NB4 (cell line): ENCODE measurements at regions not wholly inside any gene's neighbourhood (a gene's known extent, or its start where the extent isn't known, plus 50 kb on each side); places are given as distances from the start of the nearest gene placed in this dataset.
"Not testable (repeated sequence)": the region's sequence is repeated elsewhere in the genome, so short reads cannot be mapped to it uniquely, and the experiment has no call there.

ENCODE experiments used
- POLR2A ChIP-seq: IDR thresholded peaks from 2 replicates; pipeline ENCODE4 v1.6.1; 2011; ENCODE audit warnings: mild to moderate bottlenecking; ENCODE audit not compliant: insufficient read length; ENCODE audit errors: extremely low read depth
- TF ChIP-seq, protein P1 (sequence below): IDR thresholded peaks from one replicate; pipeline ENCODE4 v1.5.1; 2012; ENCODE audit warnings: low read depth, low read length
- TF ChIP-seq, protein P2 (sequence below): IDR thresholded peaks from 2 replicates; pipeline ENCODE4 v1.6.1; 2011; ENCODE audit warnings: low read depth, low read length

- not testable (repeated sequence) for TF ChIP-seq POLR2A
- TF ChIP-seq, protein P1, sequence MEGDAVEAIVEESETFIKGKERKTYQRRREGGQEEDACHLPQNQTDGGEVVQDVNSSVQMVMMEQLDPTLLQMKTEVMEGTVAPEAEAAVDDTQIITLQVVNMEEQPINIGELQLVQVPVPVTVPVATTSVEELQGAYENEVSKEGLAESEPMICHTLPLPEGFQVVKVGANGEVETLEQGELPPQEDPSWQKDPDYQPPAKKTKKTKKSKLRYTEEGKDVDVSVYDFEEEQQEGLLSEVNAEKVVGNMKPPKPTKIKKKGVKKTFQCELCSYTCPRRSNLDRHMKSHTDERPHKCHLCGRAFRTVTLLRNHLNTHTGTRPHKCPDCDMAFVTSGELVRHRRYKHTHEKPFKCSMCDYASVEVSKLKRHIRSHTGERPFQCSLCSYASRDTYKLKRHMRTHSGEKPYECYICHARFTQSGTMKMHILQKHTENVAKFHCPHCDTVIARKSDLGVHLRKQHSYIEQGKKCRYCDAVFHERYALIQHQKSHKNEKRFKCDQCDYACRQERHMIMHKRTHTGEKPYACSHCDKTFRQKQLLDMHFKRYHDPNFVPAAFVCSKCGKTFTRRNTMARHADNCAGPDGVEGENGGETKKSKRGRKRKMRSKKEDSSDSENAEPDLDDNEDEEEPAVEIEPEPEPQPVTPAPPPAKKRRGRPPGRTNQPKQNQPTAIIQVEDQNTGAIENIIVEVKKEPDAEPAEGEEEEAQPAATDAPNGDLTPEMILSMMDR: not testable (repeated sequence)
- TF ChIP-seq, protein P2, sequence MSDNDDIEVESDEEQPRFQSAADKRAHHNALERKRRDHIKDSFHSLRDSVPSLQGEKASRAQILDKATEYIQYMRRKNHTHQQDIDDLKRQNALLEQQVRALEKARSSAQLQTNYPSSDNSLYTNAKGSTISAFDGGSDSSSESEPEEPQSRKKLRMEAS: not testable (repeated sequence)
These were observed 63.0 kb upstream of the IGFBP7 start for GRCh38 chr4:57173136-57173535.
